ENCODE measurements at regions not wholly inside any gene's neighbourhood (a gene's known extent, or its start where the extent isn't known, plus 50 kb on each side); places are given as distances from the start of the nearest gene placed in this dataset.

- TF ChIP-seq AR (CRISPR knock-in tag; IDR thresholded peaks at IDR 0.05) (no peak), NR1H2 (CRISPR knock-in tag; IDR thresholded peaks at IDR 0.05) (no peak), CTCF (IDR thresholded peaks at IDR 0.05) (no peak), ZNF317 (CRISPR knock-in tag; IDR thresholded peaks at IDR 0.05; ENCODE audit: borderline replicate concordance, low read depth) (no peak), SMAD4 (CRISPR knock-in tag; IDR thresholded peaks at IDR 0.05) (no peak), ZNF416 (CRISPR knock-in tag; IDR thresholded peaks at IDR 0.05) (no peak), NFATC4 (CRISPR knock-in tag; IDR thresholded peaks at IDR 0.05) (no peak), ARID4B (CRISPR knock-in tag; IDR thresholded peaks at IDR 0.05; ENCODE audit: borderline replicate concordance) (no peak), E2F1 (CRISPR knock-in tag; IDR thresholded peaks at IDR 0.05) (no peak)
Measured at GRCh38 chr4:127240764-127241105, 392.0 kb upstream of the INTU start (continued).

GRCh38 chr4:127244515-127244914 is 388.2 kb upstream of the INTU start:
- H3K27me3 Mint-ChIP-seq (ENCODE audit: low read depth), result no peaks in the 10 kb centered on the region
- TF ChIP-seq ZNF423 (CRISPR knock-in tag; IDR thresholded peaks at IDR 0.05), result no peak
- TF ChIP-seq ATF1 (CRISPR knock-in tag; IDR thresholded peaks at IDR 0.05), result no peak
- TF ChIP-seq MLX (CRISPR knock-in tag; IDR thresholded peaks at IDR 0.05), result no peak
- no peak for TF ChIP-seq HMGA2 (CRISPR knock-in tag; IDR thresholded peaks at IDR 0.05)
- no peak for TF ChIP-seq TP53 (CRISPR knock-in tag; IDR thresholded peaks at IDR 0.05)
- no peak for DNase-seq (ENCODE audit: low spot score)
- H3K27ac Mint-ChIP-seq, result no peak overlapping the region
- H3K9me3 Mint-ChIP-seq, result no peaks in the 10 kb centered on the region
- no peak for ATAC-seq
- no peak overlapping the region for H3K4me3 Mint-ChIP-seq
- POLR2A ChIA-PET, result no interaction called here
- H3K36me3 Mint-ChIP-seq, result no peaks in the 10 kb centered on the region
- CTCF ChIA-PET, result no interaction called here
- no peaks in the 10 kb centered on the region for H3K4me1 Mint-ChIP-seq
